BLaER1 treated with 17β-estradiol and CSF1 and Interleukin-3, amounts not matched to agents 10 nM and 100 nM (cell line): ENCODE measurements at regions not wholly inside any gene's neighbourhood (a gene's known extent, or its start where the extent isn't known, plus 50 kb on each side); places are given as distances from the start of the nearest gene placed in this dataset.

Experiments used
- H3K27ac ChIP-seq, 11 experiments: shearing (Covaris generic); formaldehyde crosslinking; 2 replicates each; pipeline ENCODE4 v1.8.1; 2022
- H3K27me3 ChIP-seq, 11 experiments: shearing (Covaris generic); formaldehyde crosslinking; 2 replicates each; pipeline ENCODE4 v1.8.1; 2022
- H3K36me3 ChIP-seq, 11 experiments: shearing (Covaris generic); formaldehyde crosslinking; 2 replicates each; pipeline ENCODE4 v1.8.1; 2022
- H3K4me1 ChIP-seq, 10 experiments: shearing (Covaris generic); formaldehyde crosslinking; 2 replicates each; pipeline ENCODE4 v1.8.1; 2022
- H3K4me2 ChIP-seq, 11 experiments: shearing (Covaris generic); formaldehyde crosslinking; 2 replicates each; pipeline ENCODE4 v1.8.1; 2022
- H3K4me3 ChIP-seq, 10 experiments: shearing (Covaris generic); formaldehyde crosslinking; 2 replicates each; pipeline ENCODE4 v1.8.1; 2022
- H3K9ac ChIP-seq, 11 experiments: shearing (Covaris generic); formaldehyde crosslinking; 2 replicates each; pipeline ENCODE4 v1.8.1; 2022
- H3K9me3 ChIP-seq, 11 experiments: shearing (Covaris generic); formaldehyde crosslinking; replicated peaks in 1 of 11; 2 replicates each; pipeline ENCODE4 v1.8.1; 2022
- H4K20me1 ChIP-seq, 11 experiments: shearing (Covaris generic); formaldehyde crosslinking; 2 replicates each; pipeline ENCODE4 v1.8.1; 2022
- Cebpa-rat ChIP-seq, 11 experiments: shearing (Covaris generic); IDR thresholded peaks; 2 replicates each; pipeline ENCODE4 v1.8.1; 2022

DNA sequence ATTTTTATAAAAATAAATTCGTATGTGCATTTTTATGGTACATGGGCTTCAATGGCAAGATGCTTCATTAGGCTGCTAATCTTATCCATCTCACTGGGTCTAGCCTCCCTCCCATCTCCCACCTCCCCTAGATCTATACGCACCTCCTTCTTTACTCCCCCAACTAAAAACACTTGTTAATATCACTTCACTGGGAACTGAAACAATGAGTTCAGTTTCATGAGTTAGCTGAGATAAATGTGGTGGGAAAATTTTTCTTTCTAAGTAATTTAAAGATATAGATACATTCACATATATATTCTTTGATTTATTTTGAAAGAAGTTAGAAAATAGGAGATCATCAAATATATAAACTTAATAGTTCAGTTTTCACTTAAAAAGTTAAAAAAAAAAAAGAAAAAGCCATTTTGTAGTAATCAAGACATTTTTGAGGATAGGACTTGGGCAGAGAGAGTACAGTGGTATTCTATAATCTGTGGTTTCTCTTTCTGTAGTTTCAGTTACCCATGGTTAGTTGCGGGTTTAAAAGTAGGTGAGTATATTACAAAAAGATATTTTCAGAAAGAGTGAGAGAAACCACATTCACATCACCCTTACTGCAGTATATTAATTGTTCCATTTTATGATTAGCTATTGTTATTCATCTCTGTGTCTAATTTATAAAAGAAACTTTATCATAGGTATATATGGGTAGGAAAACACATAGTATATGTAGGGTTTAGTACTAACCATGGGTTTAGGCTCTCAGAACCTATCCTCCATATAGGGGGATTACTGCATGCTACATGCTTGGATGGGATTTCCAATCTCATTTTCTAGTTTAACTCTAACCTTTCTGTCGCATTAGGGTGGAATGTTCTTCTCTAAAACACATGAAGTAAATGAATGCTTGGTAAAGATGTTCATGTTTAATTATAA, 316.0 kb upstream of the CBLB start:
- Histone ChIP-seq H3K27me3 (no peaks in the 10 kb centered on the region), H3K9me3 (no peaks in the 10 kb centered on the region), H3K27ac (no peak overlapping the region), H3K36me3 (no peaks in the 10 kb centered on the region), H3K4me3 (no peak overlapping the region), H3K9ac (no peak overlapping the region), H3K4me2 (peak overlapping the region in 4 of 11 experiments; percentile 7 to 24 (median 21); a peak in 5 of 22 replicates), H3K4me1 (peaks cover 0 to 19% (median 4%) of the 10 kb centered on the region in 10 experiments; a peak in 9 of 20 replicates), H4K20me1 (no peaks in the 10 kb centered on the region)
- no peak for TF ChIP-seq Cebpa-rat (IDR thresholded peaks at IDR 0.05)

DNA sequence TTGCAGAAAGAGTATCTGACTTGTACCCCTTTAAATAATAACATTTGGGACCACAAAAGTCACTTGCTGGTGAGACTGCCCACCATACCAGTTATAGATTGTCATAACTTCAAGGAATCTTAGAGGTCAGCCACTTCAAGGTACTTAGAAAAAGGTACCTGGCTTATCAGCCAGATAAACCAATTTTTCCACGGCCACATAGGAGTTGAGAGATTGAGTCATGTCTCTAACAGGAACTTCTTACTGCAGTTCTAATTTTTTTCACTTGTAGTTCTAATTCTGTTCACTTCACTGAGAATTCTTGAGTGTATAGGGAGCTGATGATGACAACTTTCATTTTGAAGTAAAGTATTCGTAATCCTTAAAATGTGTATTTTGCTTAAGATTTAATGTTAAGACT, 317.1 kb upstream of the CBLB start:
- no peak overlapping the region for H3K9ac ChIP-seq
- no peaks in the 10 kb centered on the region for H4K20me1 ChIP-seq
- no peak overlapping the region for H3K27ac ChIP-seq
- no peaks in the 10 kb centered on the region for H3K36me3 ChIP-seq
- H3K4me3 ChIP-seq = no peak overlapping the region
- no peaks in the 10 kb centered on the region for H3K9me3 ChIP-seq
- H3K27me3 ChIP-seq = no peaks in the 10 kb centered on the region
- no peak overlapping the region for H3K4me2 ChIP-seq
- TF ChIP-seq Cebpa-rat (IDR thresholded peaks at IDR 0.05) = no peak
- peaks cover 0 to 19% (median 4%) of the 10 kb centered on the region in 10 experiments; a peak in 9 of 20 replicates for H3K4me1 ChIP-seq

GRCh38 chr3:106190296-106190695, 321.5 kb upstream of the CBLB start:
- peaks cover 0 to 2% (median under 1%) of the 10 kb centered on the region in 10 experiments; a peak in 8 of 20 replicates for H3K4me1 ChIP-seq
- no peak for TF ChIP-seq Cebpa-rat (IDR thresholded peaks at IDR 0.05)
- H3K9me3 ChIP-seq = peaks cover 0 to 13% (median 6%) of the 10 kb centered on the region in 11 experiments; a peak in 6 of 22 replicates
- H3K27ac ChIP-seq = no peak overlapping the region
- H3K9ac ChIP-seq = no peak overlapping the region
- H4K20me1 ChIP-seq = no peaks in the 10 kb centered on the region
- H3K4me3 ChIP-seq = no peak overlapping the region
- H3K4me2 ChIP-seq = no peak overlapping the region
- H3K36me3 ChIP-seq = no peaks in the 10 kb centered on the region
- no peaks in the 10 kb centered on the region for H3K27me3 ChIP-seq

DNA sequence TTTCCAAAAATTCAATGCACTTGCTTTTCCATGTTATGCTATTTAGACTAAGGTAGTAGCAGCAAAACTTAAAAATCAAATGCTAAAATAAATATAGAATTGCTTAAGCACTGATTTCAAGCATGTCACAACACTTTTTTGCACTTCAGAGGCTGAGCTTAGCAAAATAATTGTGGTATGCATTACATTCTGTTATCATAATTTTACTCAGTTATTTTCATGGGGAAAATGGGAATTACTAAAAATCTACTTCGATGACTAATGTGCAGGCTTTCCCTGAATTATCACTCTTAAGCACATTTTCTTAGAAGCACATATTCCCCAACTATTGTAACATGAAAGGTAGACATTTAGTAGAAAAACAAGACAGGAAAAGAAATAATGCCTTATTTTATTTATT, 322.4 kb upstream of the CBLB start:
- no peaks in the 10 kb centered on the region for H4K20me1 ChIP-seq
- no peak overlapping the region for H3K4me2 ChIP-seq
- H3K9ac ChIP-seq = no peak overlapping the region
- no peak overlapping the region for H3K4me3 ChIP-seq
- no peak for TF ChIP-seq Cebpa-rat (IDR thresholded peaks at IDR 0.05)
- peaks cover 0 to 13% (median 6%) of the 10 kb centered on the region in 11 experiments; a peak in 6 of 22 replicates for H3K9me3 ChIP-seq
- no peaks in the 10 kb centered on the region for H3K36me3 ChIP-seq
- no peak overlapping the region for H3K27ac ChIP-seq
- H3K4me1 ChIP-seq = no peaks in the 10 kb centered on the region
- H3K27me3 ChIP-seq = no peaks in the 10 kb centered on the region

- no peaks in the 10 kb centered on the region for H3K4me1 ChIP-seq
- no peak overlapping the region for H3K4me2 ChIP-seq
- no peaks in the 10 kb centered on the region for H4K20me1 ChIP-seq
- no peak overlapping the region for H3K27ac ChIP-seq
- no peak overlapping the region for H3K4me3 ChIP-seq
- H3K9me3 ChIP-seq = peaks cover 0 to 18% (median 7%) of the 10 kb centered on the region in 11 experiments; a peak in 8 of 22 replicates
- no peaks in the 10 kb centered on the region for H3K27me3 ChIP-seq
- TF ChIP-seq Cebpa-rat (IDR thresholded peaks at IDR 0.05) = no peak
- no peaks in the 10 kb centered on the region for H3K36me3 ChIP-seq
- H3K9ac ChIP-seq = no peak overlapping the region
These were observed 323.1 kb upstream of the CBLB start for GRCh38 chr3:106191913-106192312.

DNA sequence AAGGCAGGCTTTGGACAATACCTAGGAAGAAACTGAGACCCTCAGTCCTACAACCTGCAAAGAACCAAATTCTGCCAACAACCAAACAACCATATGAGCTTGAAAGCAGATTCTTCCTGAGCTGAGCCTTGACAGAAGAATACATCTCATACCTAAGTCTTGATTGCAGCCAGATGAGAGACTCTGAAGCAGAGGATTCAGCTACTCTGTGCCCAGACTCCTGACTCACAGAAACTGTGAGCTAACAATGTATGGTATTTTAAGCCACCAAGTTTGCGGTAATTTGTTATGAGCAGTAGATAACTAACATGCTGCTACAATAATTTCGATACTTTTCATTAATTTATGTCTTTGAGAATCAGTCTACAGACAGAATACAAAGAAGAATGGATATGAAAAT, 325.1 kb upstream of the CBLB start:
- Histone ChIP-seq H3K9ac (no peak overlapping the region), H3K27me3 (no peaks in the 10 kb centered on the region), H3K4me2 (no peak overlapping the region), H3K9me3 (peaks cover 0 to 25% (median 7%) of the 10 kb centered on the region in 11 experiments; a peak in 8 of 22 replicates), H3K27ac (no peak overlapping the region), H3K4me1 (peaks cover 0 to 5% (median 0%) of the 10 kb centered on the region in 10 experiments; a peak in 2 of 20 replicates), H3K4me3 (no peak overlapping the region), H4K20me1 (no peaks in the 10 kb centered on the region), H3K36me3 (no peaks in the 10 kb centered on the region)
- no peak for TF ChIP-seq Cebpa-rat (IDR thresholded peaks at IDR 0.05)

- Histone ChIP-seq H4K20me1 (no peaks in the 10 kb centered on the region), H3K4me1 (peaks cover 0 to 5% (median 0%) of the 10 kb centered on the region in 10 experiments; a peak in 2 of 20 replicates), H3K27ac (no peak overlapping the region), H3K4me3 (no peak overlapping the region), H3K36me3 (no peaks in the 10 kb centered on the region), H3K27me3 (no peaks in the 10 kb centered on the region), H3K4me2 (no peak overlapping the region), H3K9me3 (peaks cover 0 to 25% (median 7%) of the 10 kb centered on the region in 11 experiments; a peak in 8 of 22 replicates), H3K9ac (no peak overlapping the region)
- no peak for TF ChIP-seq Cebpa-rat (IDR thresholded peaks at IDR 0.05)
These were observed 325.9 kb upstream of the CBLB start for GRCh38 chr3:106194726-106195125.

- Histone ChIP-seq H3K27me3 (no peaks in the 10 kb centered on the region), H3K4me3 (no peak overlapping the region), H3K9ac (no peak overlapping the region), H3K27ac (no peak overlapping the region), H3K36me3 (no peaks in the 10 kb centered on the region), H3K9me3 (peaks cover 0 to 25% (median 7%) of the 10 kb centered on the region in 11 experiments; a peak in 8 of 22 replicates), H4K20me1 (no peaks in the 10 kb centered on the region), H3K4me1 (peaks cover 0 to 5% (median 0%) of the 10 kb centered on the region in 10 experiments; a peak in 2 of 20 replicates), H3K4me2 (peak overlapping the region in 1 of 11 experiments; percentile 23; a peak in 1 of 22 replicates)
- no peak for TF ChIP-seq Cebpa-rat (IDR thresholded peaks at IDR 0.05)
These were observed 328.9 kb upstream of the CBLB start for GRCh38 chr3:106197532-106198194.
